GM19239 (cell line): ENCODE measurements at regions not wholly inside any gene's neighbourhood (a gene's known extent, or its start where the extent isn't known, plus 50 kb on each side); places are given as distances from the start of the nearest gene placed in this dataset.
"Not testable (repeated sequence)": the region's sequence is repeated elsewhere in the genome, so short reads cannot be mapped to it uniquely, and the experiment has no call there.

Experiments
- DNase-seq: peaks from one replicate; pipeline ENCODE4 v3.0.0; 2011; ENCODE audit warnings: low spot score; ENCODE audit not compliant: insufficient read length
- FAIRE-seq: peaks from 2 replicates; lab custom pipeline; 2011; peaks lifted over from hg19 to GRCh38; lab: Jason Lieb, UNC

DNA sequence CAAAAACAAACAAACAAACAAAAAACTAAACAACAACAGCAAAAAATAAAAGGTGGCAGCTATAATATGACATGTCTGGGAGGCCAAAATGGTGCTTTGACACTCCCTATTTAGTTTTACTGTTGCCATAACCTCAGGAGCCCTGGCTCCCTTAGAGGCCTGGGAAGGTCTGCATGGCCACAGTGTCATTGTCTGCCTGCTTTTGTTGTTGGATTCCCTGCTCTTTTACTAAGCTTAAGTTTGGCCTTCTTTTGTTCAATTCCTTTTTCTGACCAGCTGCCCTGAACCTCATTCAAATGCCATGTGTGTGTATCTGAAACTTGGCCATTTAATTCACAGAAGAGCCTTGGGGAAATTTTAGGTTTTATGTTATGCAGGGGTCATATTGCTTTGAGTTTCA, 458.2 kb downstream of the TMEM232 start:
- DNase-seq: no peak
- no peak for FAIRE-seq

DNA sequence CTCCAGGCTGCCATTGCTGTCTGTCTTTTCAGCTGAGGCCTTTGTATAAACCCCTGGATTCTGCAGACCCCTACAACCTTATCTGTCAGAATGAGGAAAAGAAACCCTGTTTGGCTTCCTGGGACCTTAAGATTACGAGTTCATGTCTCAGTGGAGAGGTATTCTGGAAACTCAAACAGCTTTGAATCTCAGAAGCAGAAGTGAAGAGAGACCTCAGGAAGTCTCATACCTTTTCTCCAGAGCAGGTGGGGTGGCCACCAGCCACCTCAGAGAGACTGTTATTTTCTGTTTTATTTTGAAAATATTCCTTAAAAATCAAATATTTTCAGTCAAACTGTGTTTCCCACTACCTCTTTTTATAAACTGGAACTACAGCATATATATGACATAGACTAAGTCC, 457.5 kb downstream of the TMEM232 start:
- no peak for DNase-seq
- no peak for FAIRE-seq

DNA sequence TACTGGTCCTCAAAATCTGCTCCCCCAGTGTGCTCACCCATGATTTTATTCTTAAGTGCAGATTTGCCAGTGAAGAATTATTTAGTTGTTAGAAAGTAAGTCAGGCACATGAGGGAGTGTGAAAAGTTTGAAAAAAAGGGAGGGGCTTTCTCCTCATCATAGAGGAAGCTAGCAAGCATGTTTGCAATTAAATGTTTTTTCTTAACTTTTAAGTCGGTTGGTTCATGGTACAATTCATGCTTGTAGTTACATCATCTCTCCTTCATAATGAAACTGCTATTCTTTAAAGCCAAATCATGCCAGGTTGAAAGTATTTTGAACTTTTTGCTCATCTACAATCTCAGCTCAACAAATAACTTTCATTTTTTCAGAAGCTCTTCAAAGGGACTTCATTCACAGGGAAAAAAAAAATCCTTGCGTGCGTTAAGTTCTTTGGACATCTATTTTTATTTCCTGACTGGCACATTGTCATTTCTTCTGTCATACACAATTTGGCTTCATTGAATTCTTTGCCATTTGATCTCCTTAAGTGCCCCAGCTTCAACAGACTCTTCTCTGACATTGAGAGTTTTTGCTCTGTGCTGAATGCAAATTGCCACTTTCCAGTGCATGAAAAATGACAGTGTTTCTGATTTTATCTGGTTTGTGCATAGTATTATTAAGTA, 456.9 kb downstream of the TMEM232 start:
- no peak for FAIRE-seq

DNA sequence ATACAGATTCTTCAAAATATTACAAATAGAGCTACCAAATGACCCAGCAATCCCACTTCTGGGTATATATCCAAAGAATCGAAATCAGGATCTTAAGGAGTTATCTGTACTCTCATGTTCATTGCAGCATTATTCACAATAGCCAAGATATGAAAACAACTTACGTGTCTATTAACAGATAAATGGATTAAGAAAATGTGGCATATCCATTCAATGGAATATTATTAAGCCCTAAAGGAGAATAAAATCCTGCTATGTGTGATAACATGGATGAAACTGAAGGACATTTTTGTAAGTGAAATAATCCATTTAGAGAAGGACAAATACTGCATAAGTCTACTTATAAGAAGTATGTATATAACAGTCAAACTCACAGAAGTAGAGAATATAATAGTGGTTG, 450.6 kb downstream of the TMEM232 start:
- DNase-seq (no peak), FAIRE-seq (no peak)

More for the DNA sequence above, 456.9 kb downstream of the TMEM232 start:
- no peak for DNase-seq

DNA sequence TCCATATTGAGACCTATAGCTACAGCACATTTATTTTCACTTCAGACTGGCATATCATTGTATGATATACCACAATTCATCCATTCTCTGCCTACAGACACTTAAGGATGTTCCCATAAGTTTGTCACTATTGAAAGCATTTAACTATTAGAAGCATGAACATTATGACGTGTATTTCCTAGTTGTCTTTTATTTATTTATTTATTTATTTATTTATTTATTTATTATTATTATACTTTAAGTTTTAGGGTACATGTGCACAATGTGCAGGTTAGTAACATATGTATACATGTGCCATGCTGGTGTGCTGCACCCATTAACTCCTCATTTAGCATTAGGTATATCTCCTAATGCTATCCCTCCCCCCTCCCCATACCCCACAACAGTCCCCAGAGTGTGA, 448.0 kb downstream of the TMEM232 start:
- not testable (repeated sequence) for FAIRE-seq, DNase-seq

DNA sequence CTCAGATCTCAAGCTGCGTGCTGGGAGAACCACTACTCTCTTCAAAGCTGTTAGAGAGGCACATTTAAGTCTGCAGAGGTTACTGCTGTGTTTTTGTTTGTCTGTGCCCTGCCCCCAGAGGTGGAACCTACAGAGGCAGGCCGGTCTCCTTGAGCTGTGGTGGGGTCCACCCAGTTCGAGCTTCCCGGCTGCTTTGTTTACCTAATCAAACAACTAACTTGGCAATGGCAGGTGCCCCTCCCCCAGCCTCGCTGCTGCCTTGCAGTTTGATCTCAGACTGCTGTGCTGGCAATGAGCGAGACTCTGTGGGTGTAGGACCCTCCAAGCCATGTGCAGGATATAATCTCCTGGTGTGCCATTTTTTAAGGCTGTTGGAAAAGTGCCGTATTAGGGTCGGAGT, 442.4 kb downstream of the TMEM232 start:
- FAIRE-seq, DNase-seq: not testable (repeated sequence)

DNA sequence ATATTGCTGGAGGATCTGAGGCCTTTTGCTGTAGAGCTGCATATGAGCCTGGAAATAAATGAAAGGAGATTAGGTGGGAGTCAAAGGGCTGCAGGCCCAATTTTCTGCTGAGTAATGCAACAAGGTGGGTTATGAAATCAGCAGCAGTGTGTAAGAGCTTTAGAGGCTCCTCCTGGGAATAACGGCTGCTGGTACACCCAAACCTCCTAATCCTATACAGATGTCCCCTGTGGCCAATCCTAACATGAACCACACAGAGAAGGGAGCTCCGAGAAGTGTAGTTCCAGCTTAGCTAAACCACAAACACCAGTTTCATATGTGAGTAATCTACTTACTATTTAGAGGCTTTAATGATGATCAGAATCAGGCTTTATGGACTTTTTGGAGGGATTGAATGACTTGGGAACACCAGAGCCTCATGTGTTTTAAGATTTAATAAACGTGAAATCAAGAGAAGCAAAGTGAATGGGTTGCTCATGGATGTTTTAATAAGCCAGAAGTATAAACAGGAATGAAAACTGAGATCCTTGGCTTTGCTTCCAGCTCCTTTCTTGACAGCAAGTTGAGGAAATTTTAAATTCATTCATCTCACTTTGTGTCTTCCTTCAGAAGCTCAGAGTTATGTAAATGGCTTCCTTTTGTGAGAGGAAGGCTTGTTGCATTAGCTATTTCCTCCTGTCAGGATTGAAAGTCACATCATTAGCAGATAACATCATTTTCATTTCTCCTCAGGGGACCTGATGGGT, 437.5 kb downstream of the TMEM232 start:
- FAIRE-seq (no peak), DNase-seq (no peak)

DNA sequence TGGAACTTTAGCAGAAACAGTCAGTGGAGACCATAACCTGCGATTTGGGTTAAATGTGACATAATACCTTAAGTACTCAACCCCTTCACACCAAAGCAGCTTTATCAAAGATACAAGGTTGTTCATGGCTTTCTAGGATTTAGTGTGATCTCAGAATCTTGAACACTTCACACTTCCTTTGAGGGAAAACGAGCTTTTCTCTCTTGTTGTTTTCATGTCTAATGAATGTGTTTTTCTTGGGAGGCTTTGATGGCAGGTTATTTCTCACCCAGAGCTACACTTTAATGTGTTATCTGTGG, 437.0 kb downstream of the TMEM232 start:
- DNase-seq (no peak), FAIRE-seq (no peak)

DNA sequence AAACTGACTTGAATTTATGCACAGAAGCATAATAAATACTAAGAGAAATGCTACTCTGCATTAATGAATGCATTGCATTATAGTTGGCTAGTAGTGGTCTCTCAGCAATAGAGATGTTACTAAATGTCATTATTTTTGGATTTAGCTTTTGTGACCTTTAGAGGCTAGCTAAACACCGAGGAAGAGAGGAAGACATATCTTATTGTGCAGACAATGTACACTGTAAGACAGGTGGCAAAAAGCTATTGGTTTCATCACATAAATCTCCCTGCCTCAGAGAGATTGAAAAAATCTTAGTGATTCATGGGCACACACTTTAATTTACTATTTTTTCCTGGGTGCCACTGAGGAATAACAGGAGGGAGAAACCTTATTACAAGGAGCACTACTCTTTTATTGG, 435.9 kb downstream of the TMEM232 start:
- DNase-seq (no peak), FAIRE-seq (no peak)

DNA sequence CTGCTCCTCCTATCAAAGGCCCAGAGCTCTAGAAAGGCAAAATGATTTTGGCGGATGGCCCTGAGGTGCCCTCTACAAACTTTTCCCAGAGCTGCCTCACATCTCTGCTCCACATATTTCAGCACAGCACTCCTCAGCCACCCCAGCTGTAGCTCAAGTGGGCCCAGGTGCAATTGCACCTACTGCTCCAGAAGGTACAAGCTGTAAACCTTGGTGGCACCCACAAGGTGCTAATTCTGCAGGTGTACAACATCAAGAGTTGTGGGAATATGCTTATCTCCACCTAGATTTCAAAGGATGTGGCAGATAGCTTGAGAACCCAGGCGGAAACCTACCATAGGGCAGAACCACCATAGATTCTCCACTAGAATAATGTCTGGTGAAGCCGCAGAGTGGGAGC, 432.2 kb downstream of the TMEM232 start:
- no peak for FAIRE-seq

DNA sequence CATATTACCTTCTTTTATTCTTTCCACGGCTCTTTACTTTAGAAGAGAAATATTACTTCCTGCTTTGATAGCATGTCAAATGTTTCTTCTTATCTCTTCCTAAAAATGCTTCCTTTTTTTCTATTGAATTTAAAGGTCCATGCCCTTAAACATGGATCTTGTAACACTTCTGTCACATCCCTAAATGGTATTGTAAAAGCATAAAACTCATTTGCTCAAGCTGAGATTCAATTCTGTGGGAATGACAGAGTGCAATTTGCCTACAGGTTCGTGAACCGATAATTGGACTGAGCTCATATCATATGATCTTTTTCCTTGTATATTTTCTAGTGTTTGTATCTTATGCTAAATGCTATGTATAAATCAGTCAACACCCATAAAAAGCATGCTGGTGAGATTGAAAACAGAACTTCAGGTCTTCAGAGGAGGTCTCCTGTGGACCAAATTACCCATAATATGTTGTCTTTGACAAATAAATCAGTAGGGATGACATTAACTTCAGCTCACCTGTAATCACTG, 429.3 kb downstream of the TMEM232 start:
- FAIRE-seq: no peak

More for the DNA sequence above, 432.2 kb downstream of the TMEM232 start:
- no peak for DNase-seq

DNA sequence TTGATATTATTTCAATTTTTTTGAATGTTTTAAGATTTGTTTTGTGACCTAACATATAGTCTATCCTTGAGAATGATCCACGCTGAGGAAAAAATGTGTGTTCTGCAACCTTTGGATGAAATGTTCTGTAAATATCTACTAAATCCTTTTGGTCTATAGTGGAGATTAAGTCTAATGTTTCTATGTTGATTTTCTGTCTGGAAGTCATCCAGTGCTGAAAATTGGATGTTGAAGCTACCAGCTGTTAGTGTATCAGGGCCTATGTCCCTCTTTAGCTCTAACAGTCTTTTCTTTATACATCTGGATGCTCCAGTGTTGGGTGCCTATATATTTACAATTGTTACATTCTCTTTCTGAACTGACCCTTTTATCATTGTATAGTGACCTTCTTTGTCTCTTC, 422.3 kb downstream of the TMEM232 start:
- no peak for FAIRE-seq

More for the DNA sequence above, 429.3 kb downstream of the TMEM232 start:
- DNase-seq: no peak

DNA sequence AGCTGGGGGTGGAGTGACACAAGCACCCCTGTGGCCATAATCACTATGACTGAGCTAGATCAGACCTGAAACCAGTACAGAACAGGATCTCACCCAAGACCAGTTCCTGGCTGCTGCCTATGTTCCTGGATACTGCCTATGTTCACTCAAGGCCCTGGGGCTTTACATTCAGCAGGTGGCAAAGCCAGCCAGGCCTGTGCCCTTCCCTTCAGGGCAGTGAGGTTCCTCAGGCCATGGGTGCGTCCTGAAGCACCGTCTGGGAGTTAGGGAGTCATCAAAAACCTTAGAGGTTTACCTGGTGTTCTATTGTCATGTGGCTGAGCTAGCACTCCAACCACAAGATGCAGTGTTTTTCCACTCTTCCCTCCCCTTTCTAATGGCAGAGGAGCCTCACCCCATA, 419.8 kb downstream of the TMEM232 start:
- FAIRE-seq: no peak
- DNase-seq: no peak

More for the DNA sequence above, 422.3 kb downstream of the TMEM232 start:
- no peak for DNase-seq

DNA sequence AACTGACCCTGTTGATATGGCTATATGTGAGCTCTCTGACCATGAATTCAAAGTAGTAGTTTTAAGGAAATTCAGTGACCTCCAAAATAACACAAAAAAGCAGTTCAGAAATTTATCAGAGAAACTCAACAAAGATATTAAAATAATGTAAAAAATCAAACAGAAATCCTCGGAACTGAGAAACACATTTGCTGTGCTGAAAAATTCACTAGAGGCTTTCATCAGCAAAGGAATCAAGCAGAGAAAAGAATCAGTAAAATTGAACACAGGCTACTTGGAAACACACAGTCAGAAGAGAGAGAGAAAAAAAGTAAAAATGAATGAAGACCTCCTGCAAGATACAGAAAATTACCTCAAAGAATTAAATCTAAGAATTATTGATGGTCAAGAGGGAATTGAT, 417.2 kb downstream of the TMEM232 start:
- DNase-seq (no peak), FAIRE-seq (no peak)

DNA sequence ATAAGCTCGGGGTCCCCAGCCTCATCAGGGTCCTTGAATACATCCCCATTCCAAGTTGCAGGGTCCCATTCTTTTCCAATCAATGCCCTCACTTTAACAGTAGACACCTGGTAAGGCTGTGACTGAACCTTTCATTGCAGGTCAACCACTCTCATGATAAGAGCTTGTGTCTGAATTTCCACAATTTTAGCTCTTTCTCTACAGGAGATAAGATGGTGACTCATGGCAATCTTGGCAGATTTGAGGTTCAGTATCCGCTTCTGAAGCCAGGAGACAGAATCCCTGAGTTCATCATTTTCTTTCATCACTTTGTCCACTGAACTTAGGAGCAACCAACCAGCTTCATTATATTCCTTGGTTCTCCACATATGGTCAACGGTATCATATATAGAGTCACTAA, 409.9 kb downstream of the TMEM232 start:
- not testable (repeated sequence) for FAIRE-seq, DNase-seq

DNA sequence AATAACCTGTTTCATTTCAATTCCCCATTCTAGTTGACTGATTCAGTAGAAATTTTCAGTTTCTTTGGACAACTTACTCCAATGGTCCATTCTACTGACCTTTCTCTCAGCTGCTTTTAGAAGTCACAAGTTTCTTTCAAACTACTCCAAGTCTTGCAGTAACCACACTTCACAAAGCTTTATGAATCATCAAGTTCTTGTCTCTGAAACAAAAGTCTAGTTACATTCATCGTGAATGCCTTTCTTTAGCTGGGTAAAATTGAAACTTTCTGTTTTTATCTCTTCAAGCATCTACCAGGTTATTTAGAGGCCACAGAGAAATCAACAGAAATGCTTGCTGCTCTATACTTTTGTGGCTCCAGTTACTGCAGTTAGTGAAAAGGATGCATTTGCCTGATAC, 405.4 kb downstream of the TMEM232 start:
- FAIRE-seq: no peak
- DNase-seq: no peak

DNA sequence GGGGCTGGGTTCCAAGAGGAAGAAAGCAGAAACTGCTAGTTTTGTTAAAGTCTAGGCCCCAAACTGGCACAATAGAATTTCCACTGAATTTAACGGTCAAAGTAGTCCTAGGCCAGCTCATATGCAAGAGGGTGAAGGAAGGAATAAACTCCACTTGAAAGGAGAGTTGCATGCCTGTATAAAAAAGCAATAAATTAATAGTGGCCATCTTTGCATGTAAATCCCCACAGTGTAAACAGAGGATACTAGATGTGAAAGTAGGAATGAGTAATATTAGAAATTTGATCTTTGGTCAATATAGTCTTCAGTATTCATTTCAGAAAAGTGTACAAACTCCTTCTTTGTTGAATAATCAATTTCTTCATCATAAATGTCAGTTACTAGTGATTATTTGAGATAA, 403.1 kb downstream of the TMEM232 start:
- DNase-seq (no peak), FAIRE-seq (no peak)

DNA sequence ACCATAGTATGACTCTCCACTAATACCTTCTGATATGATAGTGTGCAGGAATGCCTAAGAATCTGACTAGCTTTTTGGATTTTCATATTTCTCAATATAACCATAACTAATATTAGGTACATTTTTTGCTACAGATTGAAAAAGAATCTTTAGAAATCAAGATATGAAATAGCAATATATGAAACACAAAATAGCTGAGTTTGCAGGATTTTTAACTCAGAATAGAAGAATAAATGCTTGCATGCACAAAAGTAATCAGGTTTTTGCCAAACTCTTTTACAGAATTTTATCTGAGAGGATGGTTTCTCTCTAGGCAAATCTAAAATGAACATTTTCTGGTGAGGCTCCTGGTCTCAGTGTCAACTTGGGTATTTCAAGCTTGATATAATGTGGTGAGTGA, 402.6 kb downstream of the TMEM232 start:
- no peak for FAIRE-seq
- no peak for DNase-seq

DNA sequence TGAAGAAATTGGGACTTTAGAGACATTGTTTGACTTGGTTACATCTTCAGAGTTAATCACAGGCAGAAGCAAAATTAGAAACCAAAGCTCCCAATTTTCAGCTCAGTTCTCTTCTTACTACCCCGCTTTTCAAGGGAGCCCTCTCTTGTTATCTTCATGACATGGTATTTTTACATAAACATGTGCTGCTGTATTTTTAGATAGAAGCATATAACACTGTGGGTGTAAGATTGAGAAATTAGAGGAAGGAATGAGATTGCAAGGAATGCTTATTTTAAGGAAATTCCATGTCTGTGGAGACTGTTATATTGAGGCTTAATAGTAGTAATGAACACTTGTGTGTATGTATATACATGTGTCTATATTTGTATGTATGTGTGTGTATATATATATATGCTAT, 401.6 kb downstream of the TMEM232 start:
- no peak for FAIRE-seq

DNA sequence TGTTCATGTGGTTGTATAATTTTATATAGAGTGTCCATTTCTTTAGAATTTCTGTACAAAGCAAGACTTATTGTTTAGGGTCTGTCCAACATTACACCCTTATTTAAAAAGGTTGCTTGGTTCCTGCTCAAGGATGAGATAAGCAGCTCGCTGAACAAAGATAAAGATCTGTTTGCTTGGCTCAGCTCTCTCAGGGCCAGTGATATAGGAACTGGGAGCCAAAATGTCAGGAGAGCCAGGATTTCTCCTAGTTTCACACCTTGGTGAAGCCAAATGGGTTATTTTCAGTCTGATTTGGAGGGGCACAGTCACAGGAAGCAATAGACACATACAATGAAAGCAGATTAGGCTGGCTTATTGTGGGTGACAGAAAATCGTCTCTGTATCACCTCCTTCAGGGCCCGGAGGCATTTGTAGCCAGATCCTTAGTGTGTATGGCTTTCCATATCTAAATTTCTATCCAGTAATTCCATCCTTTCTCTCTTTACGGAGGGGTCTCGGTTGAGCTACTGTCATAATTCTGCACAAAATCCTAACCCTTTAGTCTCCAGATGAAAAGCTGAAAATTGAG, 396.4 kb downstream of the TMEM232 start:
- no peak for FAIRE-seq

More for the DNA sequence above, 401.6 kb downstream of the TMEM232 start:
- no peak for DNase-seq

DNA sequence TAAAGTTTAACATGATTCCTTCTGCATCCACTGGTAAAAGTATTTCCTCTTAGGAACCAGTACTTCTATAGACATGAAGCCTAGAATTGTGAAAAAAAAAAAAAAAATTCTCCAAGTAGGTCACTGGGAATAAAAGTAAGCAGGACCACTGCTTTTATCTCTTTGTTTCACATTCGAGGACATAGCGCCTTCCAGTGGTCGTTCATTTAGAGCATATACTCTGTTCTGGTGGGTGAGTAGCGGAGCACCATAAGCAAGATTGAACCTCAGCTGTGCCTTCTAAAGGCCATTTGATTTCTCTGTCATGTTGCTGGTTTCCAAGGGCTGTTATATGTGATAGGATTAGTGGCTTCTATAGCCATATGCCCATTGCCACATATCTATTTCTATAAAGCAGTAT, 393.1 kb downstream of the TMEM232 start:
- FAIRE-seq (no peak), DNase-seq (no peak)

More for the DNA sequence above, 396.4 kb downstream of the TMEM232 start:
- DNase-seq: no peak
